Loucy (cell line): ENCODE measurements at regions not wholly inside any gene's neighbourhood (a gene's known extent, or its start where the extent isn't known, plus 50 kb on each side); places are given as distances from the start of the nearest gene placed in this dataset.

ENCODE experiments used
- H2AFZ ChIP-seq: fragments of 200-600 bp; sonication (generic); 2 replicates; pipeline ENCODE4 v1.6.0; 2016; ENCODE audit warnings: antibody characterized with exemption, mild to moderate bottlenecking, low read length, moderate library complexity
- H3F3A ChIP-seq: fragments of 200-600 bp; 2 replicates; pipeline ENCODE4 v1.6.0; 2016; ENCODE audit warnings: antibody characterized with exemption, low read depth, mild to moderate bottlenecking
- H3K27me3 ChIP-seq: fragments of 200-600 bp; sonication (generic); 2 replicates; pipeline ENCODE4 v1.6.1; 2014; ENCODE audit warnings: low read length, mild to moderate bottlenecking; ENCODE audit not compliant: insufficient read depth, poor library complexity, severe bottlenecking
- H3K36me3 ChIP-seq: fragments of 200-600 bp; sonication (generic); 2 replicates; pipeline ENCODE4 v1.6.1; 2016; ENCODE audit warnings: low read length; ENCODE audit not compliant: insufficient read depth
- H3K4me1 ChIP-seq: fragments of 200-600 bp; sonication (generic); 2 replicates; pipeline ENCODE4 v1.5.1; 2014; ENCODE audit warnings: low read length, mild to moderate bottlenecking; ENCODE audit not compliant: insufficient read depth, poor library complexity, severe bottlenecking
- H3K4me2 ChIP-seq: fragments of 200-600 bp; sonication (generic); 2 replicates; pipeline ENCODE4 v1.6.0; 2014; ENCODE audit warnings: antibody characterized with exemption, low read length, low read depth, mild to moderate bottlenecking; ENCODE audit not compliant: poor library complexity, severe bottlenecking
- H3K4me3 ChIP-seq: fragments of 200-600 bp; sonication (generic); 2 replicates; pipeline ENCODE4 v1.5.1; 2014; ENCODE audit warnings: low read length, mild to moderate bottlenecking, mixed read lengths; ENCODE audit not compliant: poor library complexity, severe bottlenecking
- H3K79me2 ChIP-seq: fragments of 200-600 bp; sonication (generic); 2 replicates; pipeline ENCODE4 v1.6.1; 2014; ENCODE audit warnings: low read length; ENCODE audit not compliant: insufficient read depth
- H3K9ac ChIP-seq: fragments of 200-600 bp; sonication (generic); 2 replicates; pipeline ENCODE4 v1.6.0; 2014; ENCODE audit warnings: mild to moderate bottlenecking, low read depth, low read length, moderate library complexity; ENCODE audit not compliant: poor library complexity, severe bottlenecking
- H3K9me2 ChIP-seq: fragments of 200-600 bp; sonication (generic); replicated peaks from 2 replicates; pipeline ENCODE4 v1.6.1; 2016; ENCODE audit warnings: low read depth, low read length, mixed read lengths
- H3K9me3 ChIP-seq: fragments of 200-600 bp; sonication (generic); 2 replicates; pipeline ENCODE4 v1.6.1; 2014; ENCODE audit warnings: mild to moderate bottlenecking, antibody characterized with exemption, low read length, low read depth; ENCODE audit not compliant: insufficient read depth
- H4K20me1 ChIP-seq: fragments of 200-600 bp; sonication (generic); 2 replicates; pipeline ENCODE4 v1.6.0; 2014; ENCODE audit warnings: antibody characterized with exemption, low read length, mild to moderate bottlenecking; ENCODE audit not compliant: insufficient read depth, poor library complexity, severe bottlenecking
- CTCF ChIP-seq: fragments of 200-600 bp; sonication (generic); conservative IDR thresholded peaks from 2 replicates; pipeline ENCODE4 v1.5.1; 2014; ENCODE audit warnings: mild to moderate bottlenecking, antibody characterized with exemption, low read length
- EZH2phosphoT487 ChIP-seq: fragments of 200-600 bp; IDR thresholded peaks from 2 replicates; pipeline ENCODE4 v1.6.1; 2018; ENCODE audit warnings: antibody characterized with exemption, mild to moderate bottlenecking, moderate library complexity, borderline replicate concordance

DNA sequence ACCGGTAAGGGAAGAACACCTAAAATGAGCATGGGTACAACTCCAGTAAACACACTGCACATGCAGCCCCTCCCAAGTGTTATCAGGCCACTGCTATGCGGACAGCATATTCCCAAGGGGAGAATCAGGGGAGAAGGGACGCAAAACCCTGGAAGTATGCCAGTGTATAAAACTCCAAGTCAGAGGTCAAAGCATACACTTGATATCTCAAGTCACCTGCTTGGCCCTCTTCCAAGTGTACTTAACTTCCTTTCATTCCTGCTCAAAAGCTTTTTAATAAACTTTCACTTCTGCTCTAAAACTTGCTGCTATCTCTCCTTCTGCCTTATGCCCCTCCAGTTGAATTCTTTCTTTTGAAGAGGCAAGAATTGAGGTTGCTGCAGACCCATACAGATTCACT lies 408.1 kb downstream of the HTR1A start:
- Histone ChIP-seq H3K4me1 (no peaks in the 10 kb centered on the region), H3K4me2 (no peak overlapping the region), H2AFZ (no peak overlapping the region), H3K79me2 (no peaks in the 10 kb centered on the region), H4K20me1 (no peaks in the 10 kb centered on the region), H3K9me2 (no peaks in the 10 kb centered on the region), H3K9ac (no peak overlapping the region), H3K36me3 (no peaks in the 10 kb centered on the region), H3K9me3 (no peaks in the 10 kb centered on the region), H3F3A (no peaks in the 10 kb centered on the region), H3K27me3 (no peaks in the 10 kb centered on the region), H3K4me3 (no peak overlapping the region)
- TF ChIP-seq EZH2phosphoT487 (no peak), CTCF (no peak)

- no peaks in the 10 kb centered on the region for H3K79me2 ChIP-seq
- no peaks in the 10 kb centered on the region for H3K9me2 ChIP-seq
- H3K4me2 ChIP-seq, result no peak overlapping the region
- H3F3A ChIP-seq, result no peaks in the 10 kb centered on the region
- TF ChIP-seq EZH2phosphoT487 (no peak), CTCF (no peak)
- no peaks in the 10 kb centered on the region for H3K27me3 ChIP-seq
- no peak overlapping the region for H3K4me3 ChIP-seq
- no peak overlapping the region for H3K9ac ChIP-seq
- no peaks in the 10 kb centered on the region for H3K4me1 ChIP-seq
- H4K20me1 ChIP-seq, result no peaks in the 10 kb centered on the region
- H3K36me3 ChIP-seq, result no peaks in the 10 kb centered on the region
- no peaks in the 10 kb centered on the region for H3K9me3 ChIP-seq
- no peak overlapping the region for H2AFZ ChIP-seq
These were observed 409.2 kb downstream of the HTR1A start for GRCh38 chr5:63553073-63553472.

GRCh38 chr5:63535840-63536602 lies 426.2 kb downstream of the HTR1A start:
- TF ChIP-seq CTCF (no peak), EZH2phosphoT487 (no peak)
- no peaks in the 10 kb centered on the region for H3K79me2 ChIP-seq
- H2AFZ ChIP-seq, result no peak overlapping the region
- H3K4me2 ChIP-seq, result no peak overlapping the region
- no peaks in the 10 kb centered on the region for H3K36me3 ChIP-seq
- no peaks in the 10 kb centered on the region for H3K4me1 ChIP-seq
- H3K9me3 ChIP-seq, result no peaks in the 10 kb centered on the region
- no peak overlapping the region for H3K4me3 ChIP-seq
- no peak overlapping the region for H3K9ac ChIP-seq
- H3K27me3 ChIP-seq, result no peaks in the 10 kb centered on the region
- H4K20me1 ChIP-seq, result no peaks in the 10 kb centered on the region
- H3K9me2 ChIP-seq, result no peaks in the 10 kb centered on the region
- H3F3A ChIP-seq, result no peaks in the 10 kb centered on the region
